ENCODE measurements at regions not wholly inside any gene's neighbourhood (a gene's known extent, or its start where the extent isn't known, plus 50 kb on each side); places are given as distances from the start of the nearest gene placed in this dataset.
A peak's percentile ranks its signal among the peaks of the same experiment; 100 is the strongest.
"Not testable (repeated sequence)": the region's sequence is repeated elsewhere in the genome, so short reads cannot be mapped to it uniquely, and the experiment has no call there.

DNA sequence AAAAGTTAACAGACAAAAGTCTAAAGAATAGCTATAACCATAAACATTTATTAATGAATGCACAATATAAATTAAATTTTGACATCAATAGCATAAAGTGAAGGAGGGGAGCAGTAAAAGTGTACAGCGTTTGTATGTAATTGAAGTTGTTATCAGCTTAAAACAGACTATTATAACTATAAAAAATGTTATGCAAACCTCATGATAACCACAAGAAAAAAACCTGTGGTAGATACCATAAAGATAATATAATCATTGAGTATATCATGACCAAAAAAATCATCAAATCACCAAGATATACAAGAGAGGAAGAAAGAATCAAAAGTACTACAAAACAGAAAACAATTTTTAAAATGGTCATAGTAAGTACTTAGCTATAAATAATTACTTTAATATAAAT lies 122.1 kb upstream of the ID2 start:
- FAIRE-seq, result no peak

DNA sequence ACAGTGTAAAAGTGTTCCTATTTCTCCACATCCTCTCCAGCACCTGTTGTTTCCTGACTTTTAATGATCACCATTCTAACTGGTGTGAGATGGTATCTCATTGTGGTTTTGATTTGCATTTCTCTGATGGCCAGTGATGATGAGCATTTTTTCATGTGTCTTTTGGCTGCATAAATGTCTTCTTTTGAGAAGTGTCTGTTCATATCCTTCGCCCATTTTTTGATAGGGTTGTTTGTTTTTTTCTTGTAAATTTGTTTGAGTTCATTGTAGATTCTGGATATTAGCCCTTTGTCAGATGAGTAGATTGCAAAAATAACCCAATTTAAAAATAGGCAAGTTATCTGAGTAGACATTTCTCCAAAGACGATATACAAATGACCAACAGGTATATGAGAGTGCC lies 120.2 kb upstream of the ID2 start:
- not testable (repeated sequence) for FAIRE-seq

DNA sequence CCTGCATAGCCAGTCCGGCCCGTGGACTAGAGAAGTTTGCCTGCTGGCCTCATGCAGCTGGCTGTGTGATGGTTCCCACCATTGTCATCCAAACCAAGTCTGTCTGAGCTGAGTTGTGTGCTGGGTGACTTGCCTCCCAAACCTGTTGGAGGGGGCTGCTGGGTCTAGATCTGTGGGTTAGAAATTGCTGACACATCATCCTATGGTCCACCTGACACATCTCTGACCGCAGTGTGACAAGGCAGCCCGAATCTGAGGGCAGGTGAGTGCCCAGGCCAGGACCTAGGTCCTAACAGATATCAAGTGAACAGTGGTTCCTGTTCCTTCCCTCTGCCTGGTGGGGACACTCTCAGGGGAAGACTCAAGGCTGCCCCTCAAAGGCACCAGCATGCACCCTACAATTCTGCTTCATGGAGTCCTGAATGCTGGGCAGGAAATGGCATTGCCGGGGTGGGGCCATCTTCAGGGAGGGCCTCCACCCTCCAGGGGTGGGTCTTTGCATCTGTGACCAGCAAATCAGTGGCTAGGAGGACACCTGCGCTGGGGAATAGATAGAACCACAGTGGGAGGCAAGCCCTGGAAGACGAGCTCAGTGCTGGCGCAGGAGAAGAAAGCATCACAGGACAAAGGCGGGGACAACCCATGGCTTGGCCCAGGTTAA lies 117.9 kb upstream of the ID2 start:
- FAIRE-seq, result no peak

DNA sequence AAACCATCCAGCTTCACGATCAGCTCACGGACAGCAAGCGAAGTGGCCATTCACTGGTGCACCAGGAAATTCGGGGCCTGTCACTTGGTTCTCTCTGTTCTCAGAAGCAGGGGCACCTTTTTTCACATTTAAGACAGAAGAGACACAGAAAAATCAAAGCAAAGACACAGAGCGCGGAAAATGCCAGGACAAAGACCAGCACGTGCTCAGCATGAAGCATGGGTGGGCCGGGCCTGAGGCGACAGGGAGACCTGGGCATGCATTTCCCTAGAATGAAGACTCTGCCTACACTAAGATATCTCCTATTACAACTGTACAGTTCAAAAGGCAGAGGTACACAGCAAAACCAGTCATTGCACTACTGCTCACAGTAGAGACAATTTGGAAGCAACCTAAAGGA lies 117.4 kb upstream of the ID2 start:
- no peak for FAIRE-seq

DNA sequence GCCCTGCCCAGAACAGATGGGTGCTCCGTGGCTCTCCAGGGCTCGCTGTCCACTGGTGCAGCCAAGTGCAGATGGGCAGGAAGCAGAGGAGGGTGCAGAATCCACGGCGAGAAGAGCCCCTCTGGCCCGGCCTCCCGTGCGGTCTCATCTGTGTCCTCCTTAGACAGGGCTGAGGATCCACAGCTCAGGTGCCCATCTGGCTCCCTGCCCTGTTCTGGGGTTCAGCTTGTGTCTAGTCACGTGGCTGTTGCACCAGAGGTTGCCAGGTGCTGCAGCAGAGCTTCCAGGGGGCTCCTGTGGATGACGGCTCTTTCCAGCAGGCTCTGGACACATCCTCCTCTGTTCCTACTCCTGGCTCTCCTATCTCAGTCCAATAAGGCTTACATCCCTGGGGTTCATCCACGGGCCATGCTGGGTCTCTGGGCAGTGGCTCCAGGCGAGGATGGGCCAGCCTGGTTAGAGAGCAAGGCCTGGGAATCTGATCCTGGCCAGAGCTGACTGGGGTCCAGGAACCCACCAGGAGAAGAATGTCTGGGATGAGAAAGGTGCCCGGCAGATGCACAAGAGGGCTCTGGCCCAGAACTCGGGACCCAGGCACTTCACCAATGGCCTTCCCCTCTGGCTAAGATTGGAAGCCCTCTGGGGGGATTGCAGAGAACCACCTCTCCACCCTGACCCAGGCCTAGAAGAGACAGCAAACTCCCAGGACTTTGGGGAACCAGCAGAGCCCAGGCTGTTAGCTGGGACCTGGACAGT lies 116.3 kb upstream of the ID2 start:
- FAIRE-seq, result no peak

DNA sequence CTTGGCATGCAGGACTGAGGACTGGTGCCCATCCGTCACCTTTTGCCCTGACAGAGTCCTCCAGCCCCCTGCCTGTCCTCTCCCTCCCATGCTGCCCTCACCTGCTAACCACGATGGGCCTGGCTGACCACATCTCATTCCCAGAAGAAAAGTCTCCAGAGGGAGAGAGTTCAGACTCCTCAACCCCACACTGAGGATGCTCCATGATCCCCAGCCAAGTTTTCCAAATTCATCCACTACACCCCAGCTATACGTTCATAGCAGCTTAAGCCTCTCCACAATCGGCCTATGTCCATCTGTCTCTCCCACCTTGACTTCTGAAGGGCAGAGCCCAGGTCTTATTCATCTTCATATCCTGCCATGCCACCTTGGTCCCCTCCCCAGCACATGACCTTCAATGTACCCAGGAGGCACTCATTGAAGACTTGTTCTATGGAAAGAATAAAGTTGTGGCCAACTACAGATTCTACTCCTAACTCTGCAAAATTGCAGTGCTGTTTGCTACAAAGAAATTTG lies 115.6 kb upstream of the ID2 start:
- FAIRE-seq, result no peak

DNA sequence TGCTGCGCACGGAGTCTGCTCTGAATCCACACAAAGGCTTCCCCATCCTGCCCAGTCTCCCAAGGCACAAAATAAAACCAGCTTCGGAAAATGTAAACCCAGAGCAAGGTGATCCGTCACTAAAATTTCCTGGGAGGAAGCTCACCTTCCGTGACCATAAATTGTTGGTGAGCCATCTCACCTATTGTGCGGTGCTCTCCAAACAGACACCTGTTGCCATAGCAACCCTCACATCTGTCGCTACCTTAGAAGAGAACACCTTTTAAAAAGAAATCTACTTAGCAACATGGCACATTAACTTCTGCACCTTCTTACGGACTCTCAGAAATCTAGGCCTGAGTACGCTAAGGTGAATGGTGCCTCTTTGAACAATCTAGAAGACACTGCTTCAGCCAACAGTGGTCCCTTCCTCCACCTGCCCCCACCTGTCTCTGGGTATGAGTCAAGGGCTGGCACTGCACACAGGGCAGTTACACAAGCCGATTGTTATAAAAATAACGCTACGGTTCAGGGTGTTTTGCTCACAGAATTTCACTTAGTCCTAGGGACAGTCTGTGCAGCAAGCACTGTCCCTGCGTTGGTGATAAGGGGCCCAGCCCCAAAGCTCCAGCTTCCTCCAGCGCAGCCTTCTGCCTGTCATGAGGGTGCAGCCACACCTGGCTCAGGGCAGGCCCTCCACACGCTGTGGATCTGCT lies 114.9 kb upstream of the ID2 start:
- peak; percentile 66 for FAIRE-seq

DNA sequence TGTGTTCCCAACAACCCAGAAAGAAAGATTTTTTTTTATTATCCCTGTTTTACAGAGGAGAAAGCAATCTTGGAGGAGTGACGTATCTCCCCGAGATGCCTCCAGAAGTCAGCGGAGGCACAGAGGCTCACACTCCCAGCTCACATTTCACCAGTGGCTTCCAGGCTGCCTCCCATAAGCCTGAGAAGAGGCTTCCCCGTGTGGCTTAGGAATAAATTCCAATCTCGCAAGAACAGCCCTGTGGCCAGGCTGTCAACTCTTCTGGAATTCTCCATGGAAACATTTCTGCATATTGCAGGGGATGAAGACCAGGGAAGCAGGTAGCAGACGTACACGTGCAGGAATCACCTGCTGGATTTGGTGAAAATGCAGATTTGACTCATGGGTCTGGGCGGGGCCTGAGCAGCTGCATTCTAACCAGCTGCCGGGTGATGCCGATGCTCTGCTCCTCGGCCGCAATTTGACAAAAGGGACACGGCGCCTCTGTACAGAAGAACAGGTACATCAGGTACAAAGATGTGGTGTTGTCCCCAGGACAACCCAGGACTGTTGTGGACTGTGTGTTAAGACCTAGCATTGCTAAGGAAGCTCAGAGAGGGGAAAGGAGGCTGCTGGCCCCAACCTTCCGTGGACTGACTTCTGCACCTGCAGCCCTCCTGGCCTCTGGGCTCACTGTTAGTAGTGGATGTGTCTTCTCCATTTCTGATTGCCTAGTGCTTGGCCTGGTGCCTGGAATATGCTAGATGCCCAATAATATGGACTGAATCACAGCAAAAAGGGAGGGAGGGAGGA lies 114.2 kb upstream of the ID2 start:
- FAIRE-seq, result no peak

DNA sequence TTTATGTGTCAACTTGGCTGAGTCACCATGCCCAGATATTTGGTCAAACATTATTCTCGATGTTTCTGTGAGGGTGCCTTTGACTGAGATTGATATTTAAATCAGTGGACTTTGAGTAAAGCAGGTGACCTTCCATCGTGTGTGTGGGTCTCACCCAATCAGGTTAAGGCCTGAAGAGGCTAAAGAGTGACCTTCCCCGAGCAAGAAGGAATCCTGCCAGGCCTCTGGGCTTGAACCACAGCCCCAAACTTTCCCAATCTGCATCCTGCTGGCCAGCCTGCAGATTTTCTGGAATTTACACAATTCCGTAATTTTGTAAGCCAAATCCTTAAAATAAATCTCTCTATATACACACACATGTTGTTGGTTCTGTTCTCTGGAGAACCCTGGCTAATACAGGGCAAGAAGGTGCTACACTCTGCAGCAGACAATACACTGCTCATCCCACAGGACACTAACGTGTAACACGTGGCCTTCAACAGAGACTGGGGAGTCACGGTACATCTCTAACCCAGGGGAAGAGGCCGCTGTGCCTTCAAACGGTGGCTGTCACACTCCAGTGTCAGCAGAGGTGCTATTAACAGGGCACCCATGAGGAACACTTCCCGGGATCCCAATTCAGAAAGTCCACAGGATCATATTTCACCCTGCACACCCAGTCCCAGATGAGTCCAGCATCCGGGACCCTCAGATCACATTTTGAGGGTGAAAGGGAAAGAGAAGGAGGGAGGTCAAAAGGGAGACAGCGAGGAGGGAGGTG lies 113.1 kb upstream of the ID2 start:
- no peak for FAIRE-seq

DNA sequence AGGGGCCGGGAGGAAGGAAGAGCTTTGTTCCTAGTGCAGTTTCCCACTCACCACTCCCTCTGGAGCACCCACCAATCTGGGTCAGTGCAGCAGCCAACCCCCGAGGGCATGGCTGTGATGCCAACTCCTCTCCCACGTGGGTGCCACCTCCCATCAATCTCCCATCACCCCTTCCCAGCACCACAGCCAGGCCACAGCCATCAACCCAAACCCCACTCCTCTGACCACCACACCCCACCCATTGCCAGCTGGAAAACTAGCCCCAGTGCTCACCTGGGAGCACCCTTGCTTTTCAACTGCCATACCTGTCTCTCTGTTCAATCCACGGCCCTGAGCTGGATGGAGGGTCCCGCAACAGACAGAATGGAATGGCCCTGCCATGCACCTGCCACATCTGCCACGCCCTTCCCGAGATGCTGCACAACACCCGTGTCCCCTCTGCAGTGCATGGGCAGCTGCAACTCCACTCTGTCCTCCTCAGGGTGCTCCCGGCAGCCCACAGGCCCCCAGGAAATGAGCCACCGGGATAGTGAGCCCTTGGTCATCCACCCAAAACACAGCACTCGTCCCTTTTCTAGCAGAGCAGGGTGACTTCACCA lies 112.4 kb upstream of the ID2 start:
- no peak for FAIRE-seq

DNA sequence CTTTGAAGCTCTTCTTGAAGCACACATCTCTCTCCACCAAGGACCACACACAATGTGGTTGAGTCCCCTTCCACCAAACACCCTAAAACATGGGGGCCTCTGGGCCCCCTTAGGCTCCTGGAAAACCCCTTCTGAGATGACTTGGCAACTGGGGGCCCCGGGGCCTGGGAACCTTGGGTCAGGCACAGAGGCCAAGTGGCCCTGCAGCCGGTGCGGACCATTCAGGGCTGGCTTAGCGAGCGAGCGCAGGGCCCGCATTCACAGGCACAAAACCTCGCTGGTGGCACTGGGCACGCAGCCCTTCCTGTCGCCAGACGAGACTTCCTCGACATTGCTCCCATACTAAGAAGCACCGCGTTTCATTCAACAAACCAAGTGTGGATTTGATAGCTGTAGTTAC lies 111.2 kb upstream of the ID2 start:
- no peak for FAIRE-seq

DNA sequence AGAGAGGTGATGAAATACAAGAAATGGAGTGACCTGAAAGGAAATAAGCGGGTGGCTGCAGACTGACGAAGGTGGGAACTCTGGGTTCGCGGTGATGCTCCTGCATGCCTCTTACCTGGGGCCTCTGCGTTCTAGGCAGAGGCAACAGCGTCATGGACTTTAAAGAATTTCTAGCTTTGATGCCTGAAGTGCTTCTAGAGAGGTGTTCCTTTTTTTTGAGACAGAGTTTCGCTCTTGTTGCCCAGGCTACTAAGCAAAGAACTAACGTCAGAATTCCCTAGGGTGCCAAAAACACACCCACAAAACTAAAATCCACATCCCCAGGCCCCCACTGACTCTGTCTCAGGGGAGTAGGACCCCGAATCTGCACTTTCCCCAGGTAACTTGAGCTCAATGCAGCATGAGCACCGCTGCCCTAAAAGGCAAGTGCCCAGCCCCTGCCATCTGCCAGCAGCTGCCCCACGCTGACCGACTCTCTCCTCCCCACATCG lies 110.5 kb upstream of the ID2 start:
- FAIRE-seq, result no peak

DNA sequence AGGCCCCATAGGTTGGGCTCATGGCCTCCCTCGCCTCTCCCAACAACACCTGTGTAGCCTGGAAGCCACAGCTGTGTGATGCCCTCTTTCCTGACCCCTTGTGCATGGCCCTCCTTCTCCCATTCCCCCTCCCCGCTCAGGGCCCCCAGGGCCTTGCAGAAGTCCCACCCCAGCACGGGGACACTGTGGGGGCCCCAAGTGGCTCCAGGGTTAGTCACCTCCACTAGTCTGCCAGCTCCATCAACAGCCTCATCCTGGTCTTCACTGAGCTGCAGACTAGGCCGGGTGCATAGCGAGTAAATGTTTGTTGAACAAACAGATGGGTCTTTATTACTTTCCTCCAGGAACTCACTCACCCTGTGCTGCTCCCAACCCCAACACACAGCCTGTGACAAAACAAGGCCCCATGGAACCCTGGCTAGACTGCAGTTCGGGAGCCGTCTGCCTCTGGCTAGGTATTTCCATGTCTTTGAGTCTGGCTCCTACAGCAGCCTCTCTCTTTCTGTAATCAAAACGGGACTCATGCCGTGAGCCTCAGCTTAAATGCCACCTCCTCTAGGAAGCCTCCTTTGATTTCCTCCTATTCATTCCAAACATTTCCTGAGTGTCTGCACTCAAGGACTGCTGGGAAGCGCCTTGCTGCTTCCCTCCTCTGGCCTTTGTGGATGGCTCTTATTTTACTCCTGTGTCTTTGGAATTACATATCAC lies 109.9 kb upstream of the ID2 start:
- no peak for FAIRE-seq

DNA sequence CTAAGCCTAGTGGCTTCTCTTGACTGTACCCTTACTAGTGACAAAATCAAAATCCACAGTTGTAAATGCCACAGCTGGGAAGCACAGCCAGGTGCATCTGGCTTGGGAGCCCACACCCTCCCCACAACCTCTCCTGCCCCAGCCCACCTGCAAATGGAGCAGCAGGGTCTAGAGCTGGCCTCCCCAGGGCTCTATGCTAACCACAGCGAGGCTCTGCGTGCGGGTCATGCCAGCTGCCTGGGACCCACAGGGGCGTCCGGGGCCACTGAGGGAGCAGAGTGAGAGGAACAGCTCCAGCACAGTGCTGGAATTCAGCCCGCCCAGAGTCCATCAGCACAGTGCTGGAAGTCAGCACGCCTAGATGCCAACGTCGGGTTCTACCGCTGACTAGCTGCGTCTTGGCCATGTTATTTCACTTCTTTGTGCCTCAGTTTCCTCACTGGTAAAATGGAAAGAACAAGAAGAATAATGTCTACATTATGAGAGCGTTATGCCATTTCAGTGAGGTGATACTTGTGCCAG lies 109.1 kb upstream of the ID2 start:
- no peak for FAIRE-seq

DNA sequence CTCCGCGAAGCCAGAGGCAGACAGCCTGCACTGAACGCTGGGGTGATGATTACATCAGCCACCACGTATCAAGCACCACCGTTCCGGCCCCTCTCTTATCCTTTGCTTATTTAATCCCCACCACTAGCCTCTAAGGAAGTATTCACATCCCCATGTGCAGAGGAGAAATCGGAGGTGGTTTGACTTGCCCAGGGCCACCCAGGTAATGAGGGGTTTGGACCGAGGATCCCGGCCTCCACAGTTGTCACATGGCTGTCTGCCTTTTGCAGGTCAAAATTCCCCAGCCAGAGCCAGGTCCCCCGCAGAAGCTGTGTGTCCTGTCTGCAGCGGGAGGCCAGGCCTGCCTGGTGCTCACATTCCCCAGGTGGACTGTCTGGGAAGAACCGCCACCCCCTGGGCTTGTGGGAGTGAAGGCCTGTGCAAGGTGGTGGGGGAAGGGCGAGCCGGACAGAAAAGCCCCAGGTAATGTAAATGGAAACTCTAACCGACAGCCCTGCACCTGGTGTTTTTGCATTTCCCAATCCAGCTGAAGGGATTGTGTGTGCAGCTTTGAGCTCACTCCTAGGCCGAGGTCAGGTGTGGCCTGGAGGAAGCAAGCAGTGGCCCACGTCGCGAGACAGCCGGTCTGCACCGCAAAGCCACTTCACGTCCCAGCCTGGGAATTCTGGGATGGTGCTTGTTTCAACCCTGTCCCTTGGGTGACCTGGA lies 108.5 kb upstream of the ID2 start:
- FAIRE-seq, result no peak

DNA sequence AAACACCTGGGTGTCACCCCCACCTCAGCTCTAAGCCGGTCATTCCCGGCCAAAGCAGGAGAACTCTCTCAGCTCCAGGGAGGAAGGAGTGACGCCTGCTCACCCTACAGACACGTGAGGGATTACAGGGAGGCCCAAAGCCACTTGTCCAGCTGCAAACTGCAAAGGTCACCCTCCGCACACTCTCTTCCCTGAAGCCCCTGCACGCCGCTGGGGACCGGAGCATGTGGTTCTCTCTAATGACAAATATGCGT lies 108.0 kb upstream of the ID2 start:
- no peak for FAIRE-seq

DNA sequence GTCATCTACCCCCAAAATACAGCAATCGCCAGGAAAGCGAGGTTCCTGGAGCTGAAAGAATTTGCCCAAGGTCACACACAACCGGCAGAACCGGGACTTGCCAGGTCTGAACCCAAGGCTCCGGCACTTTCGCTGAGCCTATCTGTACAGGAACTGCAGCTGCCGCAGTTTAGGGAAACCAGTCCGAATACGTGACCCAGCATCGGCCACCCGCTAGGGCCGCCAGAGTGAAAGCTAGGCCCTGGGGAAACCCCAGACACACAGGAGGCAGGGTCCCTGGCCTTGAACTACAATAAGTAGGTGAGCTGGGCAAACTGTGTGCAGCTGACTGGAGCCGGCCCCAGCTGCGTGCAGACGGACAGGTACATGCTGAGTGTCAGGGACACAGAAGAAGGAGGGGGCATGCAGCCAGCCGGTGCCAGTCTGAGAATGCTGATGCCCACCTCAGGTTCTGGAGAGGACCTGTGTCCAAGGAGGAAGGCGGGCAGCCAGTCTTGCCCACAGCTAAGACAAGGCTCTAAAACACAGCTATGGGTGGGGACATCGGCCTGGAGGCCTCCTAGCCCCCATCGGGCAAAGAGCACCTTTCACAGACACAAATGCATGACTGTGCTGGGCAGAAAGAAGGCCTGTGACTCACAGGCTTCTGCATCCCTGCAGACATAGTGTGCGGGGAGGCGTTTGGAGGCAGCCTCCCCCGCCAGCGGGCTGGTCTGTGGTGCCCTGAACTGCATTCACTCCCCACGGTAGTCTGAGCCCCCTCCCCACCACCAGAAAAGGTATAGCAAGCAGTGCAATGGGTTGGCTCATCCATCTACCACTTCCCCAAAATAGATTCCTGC lies 107.4 kb upstream of the ID2 start:
- FAIRE-seq, result no peak

DNA sequence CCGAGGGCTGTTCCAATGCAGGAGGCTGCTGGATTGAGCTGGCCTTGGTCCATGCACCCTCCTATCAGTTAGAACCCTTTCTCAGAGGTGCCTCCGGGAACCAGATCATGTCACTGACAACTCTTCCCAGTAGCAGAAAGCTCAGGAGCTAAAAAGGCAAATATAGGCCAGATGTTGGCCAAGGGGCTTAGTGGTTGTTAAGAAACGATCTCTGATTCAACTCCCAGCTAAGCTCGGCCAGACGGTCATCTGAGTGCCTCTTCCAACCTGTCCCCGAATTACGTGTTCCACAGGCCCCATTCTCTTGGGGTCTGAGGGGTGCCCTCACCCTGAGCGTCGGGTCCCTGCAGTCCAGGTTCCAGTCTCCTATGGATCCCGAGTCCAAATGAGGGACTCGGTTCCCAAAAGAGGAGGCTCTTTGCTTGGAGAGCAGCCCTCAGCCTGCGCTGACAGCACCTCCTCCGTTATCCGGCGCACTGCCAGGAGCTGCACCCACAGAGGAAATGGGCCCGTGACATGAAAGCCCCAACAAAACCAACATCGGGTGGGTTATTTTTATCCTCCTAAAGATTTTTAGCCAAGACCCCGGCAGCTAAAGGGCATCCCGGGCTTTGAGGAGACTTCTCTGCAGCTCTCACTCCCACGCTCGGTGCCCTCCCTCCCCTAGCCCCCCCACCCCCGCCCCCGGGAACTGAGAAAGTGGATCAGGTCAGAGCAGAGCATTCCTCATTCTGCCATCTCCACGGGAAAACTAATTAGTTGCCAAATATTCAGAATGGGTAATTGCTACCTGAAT lies 106.6 kb upstream of the ID2 start:
- no peak for FAIRE-seq
